CD4-positive, alpha-beta T cell (primary cell): ENCODE measurements at regions not wholly inside any gene's neighbourhood (a gene's known extent, or its start where the extent isn't known, plus 50 kb on each side); places are given as distances from the start of the nearest gene placed in this dataset.

Experiments used
- ATAC-seq: fragments of 200-7000 bp; cut with Tn5 transposase; one replicate; pipeline ENCODE4 v1.10.0; 2022; ENCODE audit warnings: mild to moderate bottlenecking; ENCODE audit not compliant: poor library complexity
- CTCF ChIA-PET: fragments of 350-600 bp; sonication (Branson Sonifier 250); formaldehyde crosslinking; loops from one replicate; lab custom pipeline; 2021; ENCODE audit warnings: antibody characterized with exemption, inconsistent platforms; lab: Charles Lee
- POLR2A ChIA-PET: fragments of 350-600 bp; sonication (Branson Sonifier 250); formaldehyde crosslinking; loops from one replicate; lab custom pipeline; 2021; ENCODE audit warnings: antibody characterized with exemption, inconsistent platforms; lab: Charles Lee
- DNase-seq, 14 experiments: peaks; one replicate each; pipeline ENCODE4 v3.0.0-alpha.2; 2013 to 2020; ENCODE audit warnings: mixed read lengths in 2 of 14
- H3K27ac ChIP-seq, 2 donors: one replicate each; pipeline versions ENCODE4 v1.5.1 to v1.7.0; 2013; ENCODE audit warnings: low read length in 2 of 2, low read depth in 1 of 2, mild to moderate bottlenecking in 1 of 2
- H3K27me3 ChIP-seq, 2 experiments: 1 replicate in 1 of 2; 2 replicates in 1 of 2; pipeline versions ENCODE4 v1.6.1 to v1.7.0; 2013; ENCODE audit warnings: low read length in 2 of 2, control low read depth in 1 of 2, mild to moderate bottlenecking in 1 of 2, moderate library complexity in 1 of 2; ENCODE audit not compliant: insufficient read depth in 2 of 2, control insufficient read depth in 1 of 2
- H3K36me3 ChIP-seq: one replicate; pipeline ENCODE4 v1.6.1; 2013; ENCODE audit warnings: low read length, control low read depth; ENCODE audit not compliant: insufficient read depth
- H3K4me1 ChIP-seq: one replicate; pipeline ENCODE4 v1.6.1; 2013; ENCODE audit warnings: low read length, control low read depth; ENCODE audit not compliant: insufficient read depth
- H3K4me3 ChIP-seq: one replicate; pipeline ENCODE4 v1.5.1; 2013; ENCODE audit warnings: mild to moderate bottlenecking, low read length, moderate library complexity
- H3K9me3 ChIP-seq, 2 experiments: 1 replicate in 1 of 2; 2 replicates in 1 of 2; pipeline versions ENCODE4 v1.6.1 to v1.7.0; 2013; ENCODE audit warnings: low read length in 2 of 2, mild to moderate bottlenecking in 2 of 2, control low read depth in 1 of 2, moderate library complexity in 1 of 2; ENCODE audit not compliant: control insufficient read depth in 1 of 2, insufficient read depth in 1 of 2
- H3K27ac Mint-ChIP-seq: one replicate; pipeline ENCODE4 v1.8.0; 2020; ENCODE audit warnings: mixed read lengths
- H3K27me3 Mint-ChIP-seq: one replicate; pipeline ENCODE4 v1.8.0; 2021; ENCODE audit warnings: mixed read lengths
- H3K36me3 Mint-ChIP-seq: one replicate; pipeline ENCODE4 v1.8.0; 2021; ENCODE audit warnings: low read depth, mixed read lengths
- H3K4me1 Mint-ChIP-seq: one replicate; pipeline ENCODE4 v1.8.0; 2021; ENCODE audit warnings: low read depth, mixed read lengths
- H3K4me3 Mint-ChIP-seq: one replicate; pipeline ENCODE4 v1.8.0; 2020; ENCODE audit warnings: mild to moderate bottlenecking, mixed read lengths
- H3K9me3 Mint-ChIP-seq: one replicate; pipeline ENCODE4 v1.8.0; 2020; ENCODE audit warnings: mixed read lengths
- intact Hi-C, 2 experiments: fragments of 100-400 bp; cut with DNase I in 1 of 2; cut with micrococcal nuclease in 1 of 2; formaldehyde crosslinking; loops; one replicate each; pipeline versions ENCODE4 v1.15.1 to v1.9.0; 2023 to 2025; cut with DNase I, micrococcal nuclease
- TF ChIP-seq, protein P1 (sequence below): fragments of 200-600 bp; IDR thresholded peaks from one replicate; pipeline ENCODE4 v1.8.0; 2022; ENCODE audit warnings: antibody characterized with exemption, mild to moderate bottlenecking

DNA sequence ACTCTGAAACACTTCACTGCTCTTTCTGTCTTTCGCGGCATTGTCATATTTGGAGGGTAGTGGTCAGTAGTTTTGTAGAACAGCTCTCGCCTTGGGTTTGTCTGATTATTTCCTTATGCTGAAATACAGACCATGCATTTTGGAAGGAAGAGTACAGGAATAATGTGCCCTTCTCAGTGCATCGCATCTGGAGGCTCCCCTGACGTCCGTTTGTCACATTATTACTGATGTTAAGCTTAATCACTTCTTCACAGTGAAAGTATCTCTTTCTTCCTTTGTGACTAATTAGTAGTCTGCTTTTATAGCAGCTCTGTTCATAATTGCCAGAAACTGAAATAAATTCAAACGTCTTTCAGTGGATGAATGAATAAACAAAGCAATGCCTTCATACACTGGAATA lies 85.7 kb upstream of the CXADR start:
- Mint-ChIP-seq H3K36me3 (no peaks in the 10 kb centered on the region), H3K27me3 (peaks cover 10% of the 10 kb centered on the region), H3K4me3 (no peak overlapping the region), H3K4me1 (no peaks in the 10 kb centered on the region), H3K9me3 (no peaks in the 10 kb centered on the region), H3K27ac (no peak overlapping the region)
- H3K27me3 ChIP-seq, result no peaks in the 10 kb centered on the region
- intact Hi-C loops, result no loop called here
- H3K9me3 ChIP-seq, result peaks cover 0 to 7% of the 10 kb centered on the region in 2 experiments
- ATAC-seq, result no peak
- H3K4me3 ChIP-seq, result no peak overlapping the region
- H3K36me3 ChIP-seq, result no peaks in the 10 kb centered on the region
- POLR2A ChIA-PET, result no interaction called here
- CTCF ChIA-PET, result no interaction called here
- TF ChIP-seq, protein P1, sequence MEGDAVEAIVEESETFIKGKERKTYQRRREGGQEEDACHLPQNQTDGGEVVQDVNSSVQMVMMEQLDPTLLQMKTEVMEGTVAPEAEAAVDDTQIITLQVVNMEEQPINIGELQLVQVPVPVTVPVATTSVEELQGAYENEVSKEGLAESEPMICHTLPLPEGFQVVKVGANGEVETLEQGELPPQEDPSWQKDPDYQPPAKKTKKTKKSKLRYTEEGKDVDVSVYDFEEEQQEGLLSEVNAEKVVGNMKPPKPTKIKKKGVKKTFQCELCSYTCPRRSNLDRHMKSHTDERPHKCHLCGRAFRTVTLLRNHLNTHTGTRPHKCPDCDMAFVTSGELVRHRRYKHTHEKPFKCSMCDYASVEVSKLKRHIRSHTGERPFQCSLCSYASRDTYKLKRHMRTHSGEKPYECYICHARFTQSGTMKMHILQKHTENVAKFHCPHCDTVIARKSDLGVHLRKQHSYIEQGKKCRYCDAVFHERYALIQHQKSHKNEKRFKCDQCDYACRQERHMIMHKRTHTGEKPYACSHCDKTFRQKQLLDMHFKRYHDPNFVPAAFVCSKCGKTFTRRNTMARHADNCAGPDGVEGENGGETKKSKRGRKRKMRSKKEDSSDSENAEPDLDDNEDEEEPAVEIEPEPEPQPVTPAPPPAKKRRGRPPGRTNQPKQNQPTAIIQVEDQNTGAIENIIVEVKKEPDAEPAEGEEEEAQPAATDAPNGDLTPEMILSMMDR, result no peak
- DNase-seq, result no peak
- H3K4me1 ChIP-seq, result no peaks in the 10 kb centered on the region
- H3K27ac ChIP-seq, result no peak overlapping the region

DNA sequence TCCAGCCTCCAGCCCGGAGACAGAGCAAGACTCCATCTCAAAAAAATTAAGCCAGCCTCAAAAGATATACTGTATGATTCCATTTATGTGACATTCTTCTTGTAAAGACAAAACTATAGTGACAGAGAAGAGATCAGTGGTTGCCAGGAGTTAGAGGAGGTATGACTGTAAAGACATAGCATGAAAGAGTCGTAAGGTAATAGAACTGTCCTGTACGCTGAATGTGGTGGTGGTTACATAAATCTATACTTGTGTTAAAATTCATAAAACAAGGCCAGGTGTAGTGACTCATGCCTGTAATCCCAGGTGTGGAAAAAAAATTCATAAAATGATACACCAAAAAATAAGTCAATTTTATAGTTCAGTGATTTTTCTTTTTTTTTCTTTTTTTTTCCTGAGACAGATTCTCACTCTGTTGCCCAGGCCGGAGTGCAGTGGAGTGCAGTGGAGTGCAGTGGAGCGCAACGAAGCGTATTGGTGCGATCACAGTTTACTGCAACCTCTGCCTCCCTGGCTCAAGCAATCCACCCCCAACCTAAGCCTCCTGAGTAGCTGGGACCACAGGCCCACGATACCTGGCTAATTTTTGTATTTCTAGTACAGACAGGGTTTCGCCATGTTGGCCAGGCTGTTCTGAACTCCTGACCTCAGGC lies 84.9 kb upstream of the CXADR start:
- Mint-ChIP-seq H3K4me1 (no peaks in the 10 kb centered on the region), H3K27me3 (peaks cover 10% of the 10 kb centered on the region), H3K36me3 (no peaks in the 10 kb centered on the region), H3K4me3 (no peak overlapping the region), H3K9me3 (no peaks in the 10 kb centered on the region), H3K27ac (no peak overlapping the region)
- TF ChIP-seq, protein P1, result no peak
- intact Hi-C loops, result no loop called here
- Histone ChIP-seq H3K4me3 (no peak overlapping the region), H3K4me1 (no peaks in the 10 kb centered on the region), H3K9me3 (peaks cover 0 to 7% of the 10 kb centered on the region in 2 experiments), H3K36me3 (no peaks in the 10 kb centered on the region), H3K27me3 (no peaks in the 10 kb centered on the region), H3K27ac (no peak overlapping the region)
- CTCF ChIA-PET, result no interaction called here
- POLR2A ChIA-PET, result no interaction called here
- ATAC-seq, result no peak
- DNase-seq, result no peak

DNA sequence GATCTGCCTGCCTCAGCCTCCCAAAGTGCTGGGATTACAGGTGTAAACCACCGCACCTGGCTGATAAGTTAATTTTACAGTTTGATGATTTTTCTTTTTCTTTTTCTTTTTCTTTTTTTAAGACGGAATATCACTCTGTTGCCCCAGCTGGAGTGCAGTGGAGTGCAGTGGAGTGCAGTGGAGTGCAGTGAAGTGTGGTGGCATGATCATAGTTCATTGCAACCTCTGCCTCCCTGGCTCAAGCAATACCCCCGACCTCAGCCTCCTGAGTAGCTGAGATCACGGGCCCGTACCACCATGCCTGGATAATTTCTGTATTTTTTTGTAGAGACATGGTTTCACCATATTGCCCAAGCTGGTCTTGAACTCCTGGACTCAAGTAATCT lies 84.4 kb upstream of the CXADR start:
- Histone ChIP-seq H3K9me3 (peaks cover 0 to 7% of the 10 kb centered on the region in 2 experiments), H3K27me3 (no peaks in the 10 kb centered on the region), H3K4me3 (no peak overlapping the region), H3K4me1 (no peaks in the 10 kb centered on the region), H3K27ac (no peak overlapping the region), H3K36me3 (no peaks in the 10 kb centered on the region)
- DNase-seq (no peak), ATAC-seq (no peak)
- intact Hi-C loops, result no loop called here
- Mint-ChIP-seq H3K4me3 (no peak overlapping the region), H3K9me3 (no peaks in the 10 kb centered on the region), H3K27me3 (peaks cover 10% of the 10 kb centered on the region), H3K4me1 (no peaks in the 10 kb centered on the region), H3K27ac (no peak overlapping the region), H3K36me3 (no peaks in the 10 kb centered on the region)
- ChIA-PET CTCF (no interaction called here), POLR2A (no interaction called here)
- TF ChIP-seq, protein P1, result no peak
